Fibroblast of lung (primary cell): ENCODE measurements at regions not wholly inside any gene's neighbourhood (a gene's known extent, or its start where the extent isn't known, plus 50 kb on each side); places are given as distances from the start of the nearest gene placed in this dataset.

Experiments
- CTCF ChIP-seq, 2 donors: IDR thresholded peaks in 1 of 2; conservative IDR thresholded peaks in 1 of 2; 1 replicate in 1 of 2; 2 replicates in 1 of 2; pipeline ENCODE4 v1.5.1; 2011 to 2012; ENCODE audit warnings: low read length in 2 of 2, control low read depth in 1 of 2, inconsistent platforms in 1 of 2, low read depth in 1 of 2, mild to moderate bottlenecking in 1 of 2
- EZH2 ChIP-seq: IDR thresholded peaks from 2 replicates; pipeline ENCODE4 v1.5.1; 2012; ENCODE audit warnings: low read length, control low read depth, mild to moderate bottlenecking; ENCODE audit errors: missing control alignments

- TF ChIP-seq CTCF (conservative IDR thresholded peaks at IDR 0.05 in 1 of 2, IDR thresholded peaks at IDR 0.05 in 1 of 2; ENCODE audit: low read depth in 1 of 2, low read length in 2 of 2) (no peak), EZH2 (no peak)
Observed at GRCh38 chr3:66803721-66804695, 194.1 kb upstream of the KBTBD8 start.
